Hepatocyte (in vitro differentiated cells): ENCODE measurements at regions not wholly inside any gene's neighbourhood (a gene's known extent, or its start where the extent isn't known, plus 50 kb on each side); places are given as distances from the start of the nearest gene placed in this dataset.

Experiments
- DNase-seq: peaks from one replicate; pipeline ENCODE4 v3.0.0-alpha.2; 2016; ENCODE audit warnings: low spot score
- H2AFZ ChIP-seq: fragments of 200-600 bp; sonication (generic); 2 replicates; pipeline ENCODE4 v1.6.0; 2016; ENCODE audit warnings: antibody characterized with exemption, mild to moderate bottlenecking
- H3K27ac ChIP-seq: fragments of 200-600 bp; sonication (generic); 2 replicates; pipeline ENCODE4 v1.5.1; 2016; ENCODE audit warnings: mild to moderate bottlenecking
- H3K27me3 ChIP-seq: fragments of 200-600 bp; sonication (generic); 2 replicates; pipeline ENCODE4 v1.6.1; 2016
- H3K36me3 ChIP-seq: fragments of 200-600 bp; sonication (generic); replicated peaks from 2 replicates; pipeline ENCODE4 v1.5.1; 2016; ENCODE audit warnings: low read depth; ENCODE audit not compliant: insufficient read depth
- H3K4me1 ChIP-seq: fragments of 200-600 bp; sonication (generic); 2 replicates; pipeline ENCODE4 v1.5.1; 2016; ENCODE audit warnings: mild to moderate bottlenecking, moderate library complexity; ENCODE audit not compliant: insufficient read depth
- H3K4me2 ChIP-seq: fragments of 200-600 bp; sonication (generic); 2 replicates; pipeline ENCODE4 v1.6.0; 2016
- H3K4me3 ChIP-seq: fragments of 200-600 bp; sonication (generic); 2 replicates; pipeline ENCODE4 v1.5.1; 2016; ENCODE audit warnings: mild to moderate bottlenecking
- H3K79me2 ChIP-seq: fragments of 200-600 bp; sonication (generic); 2 replicates; pipeline ENCODE4 v1.6.0; 2017; ENCODE audit warnings: mild to moderate bottlenecking
- H3K9me2 ChIP-seq: fragments of 200-600 bp; sonication (generic); replicated peaks from 2 replicates; pipeline ENCODE4 v1.6.0; 2017; ENCODE audit warnings: mild to moderate bottlenecking; ENCODE audit not compliant: insufficient read depth
- H3K9me3 ChIP-seq: fragments of 200-600 bp; sonication (generic); 2 replicates; pipeline ENCODE4 v1.5.1; 2016; ENCODE audit warnings: low read depth, mild to moderate bottlenecking
- H4K20me1 ChIP-seq: fragments of 200-600 bp; sonication (generic); 2 replicates; pipeline ENCODE4 v1.6.0; 2016; ENCODE audit warnings: mild to moderate bottlenecking; ENCODE audit not compliant: insufficient read depth, poor library complexity, severe bottlenecking
- CTCF ChIP-seq: fragments of 200-600 bp; sonication (generic); IDR thresholded peaks from 2 replicates; pipeline ENCODE4 v1.5.1; 2016; ENCODE audit warnings: antibody characterized with exemption, mild to moderate bottlenecking; ENCODE audit not compliant: poor library complexity
- EZH2 ChIP-seq: fragments of 200-600 bp; sonication (generic); IDR thresholded peaks from 2 replicates; pipeline ENCODE4 v1.6.1; 2016; ENCODE audit warnings: antibody characterized with exemption, mild to moderate bottlenecking, borderline replicate concordance
- EZH2phosphoT487 ChIP-seq: fragments of 200-600 bp; sonication (generic); IDR thresholded peaks from one replicate; pipeline ENCODE4 v1.6.1; 2018; ENCODE audit warnings: antibody characterized with exemption, mild to moderate bottlenecking, low read depth, moderate library complexity; ENCODE audit not compliant: unreplicated experiment, severe bottlenecking
- whole genome bisulfite sequencing: methylation state at CpG from one replicate; pipeline ENCODE4 v1.1.6; 2016; ENCODE audit warnings: low lambda C conversion rate; ENCODE audit errors: missing lambda C conversion rate; 5-methylcytosine and 5-hydroxymethylcytosine counted together

DNA sequence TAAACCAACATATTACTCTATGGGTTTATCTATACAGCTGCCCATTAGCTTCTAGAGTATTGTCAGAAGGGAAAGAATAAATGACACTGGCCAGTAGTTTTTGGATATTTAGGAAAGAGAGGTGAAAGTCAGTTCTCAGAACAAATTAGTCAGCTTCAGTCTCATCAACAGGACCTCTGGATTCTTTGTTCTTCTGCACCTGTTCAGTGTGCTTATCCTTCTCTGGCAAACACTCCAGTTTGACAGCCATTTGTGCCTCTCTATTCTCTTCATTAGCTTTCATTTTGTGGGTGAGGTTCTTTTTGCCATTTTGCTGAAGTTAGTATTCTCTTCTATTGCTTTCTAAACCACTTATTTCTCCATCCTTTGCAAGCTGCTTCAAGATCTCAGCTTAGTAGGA is 107.0 kb downstream of the PCDH18 start:
- DNase-seq: no peak
- Histone ChIP-seq H3K9me2 (no peaks in the 10 kb centered on the region), H3K4me2 (no peak overlapping the region), H3K9me3 (no peaks in the 10 kb centered on the region), H3K4me3 (no peak overlapping the region), H4K20me1 (no peaks in the 10 kb centered on the region), H3K4me1 (no peaks in the 10 kb centered on the region), H3K36me3 (no peaks in the 10 kb centered on the region), H3K27ac (no peak overlapping the region), H3K27me3 (no peaks in the 10 kb centered on the region), H3K79me2 (no peaks in the 10 kb centered on the region), H2AFZ (no peak overlapping the region)
- TF ChIP-seq EZH2 (no peak), EZH2phosphoT487 (no peak), CTCF (no peak)

- H3K27me3 ChIP-seq: no peaks in the 10 kb centered on the region
- H3K79me2 ChIP-seq: no peaks in the 10 kb centered on the region
- no peak overlapping the region for H3K4me2 ChIP-seq
- TF ChIP-seq EZH2 (no peak), CTCF (no peak), EZH2phosphoT487 (no peak)
- no peak overlapping the region for H3K4me3 ChIP-seq
- H3K4me1 ChIP-seq: no peaks in the 10 kb centered on the region
- no peak overlapping the region for H3K27ac ChIP-seq
- H3K9me2 ChIP-seq: no peaks in the 10 kb centered on the region
- no peak overlapping the region for H2AFZ ChIP-seq
- WGBS: 95% methylated on average over 2 of the region's 2 CpGs
- H4K20me1 ChIP-seq: no peaks in the 10 kb centered on the region
- no peak for DNase-seq
- H3K9me3 ChIP-seq: no peaks in the 10 kb centered on the region
- no peaks in the 10 kb centered on the region for H3K36me3 ChIP-seq
Observed at GRCh38 chr4:137422666-137423065, 109.6 kb downstream of the PCDH18 start.

DNA sequence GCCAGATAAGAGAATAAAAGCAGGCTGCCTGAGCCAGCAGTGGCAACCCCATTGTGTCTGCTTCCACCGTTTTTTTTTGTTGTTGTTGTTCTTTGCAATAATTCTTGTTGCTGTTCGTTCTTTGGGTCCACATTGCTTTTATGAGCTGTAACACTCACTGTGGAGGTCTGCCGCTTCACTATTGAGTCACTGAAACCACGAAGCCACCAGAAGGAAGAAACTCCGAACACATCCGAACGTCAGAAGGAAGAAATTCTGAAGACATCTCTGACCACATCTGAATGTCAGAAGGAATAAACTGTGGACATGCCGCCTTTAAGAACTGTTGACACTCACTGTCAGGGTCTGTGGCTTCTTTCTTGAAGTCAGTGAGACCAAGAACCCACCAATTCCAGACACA is 110.5 kb downstream of the PCDH18 start:
- H3K36me3 ChIP-seq: no peaks in the 10 kb centered on the region
- H3K27me3 ChIP-seq: no peaks in the 10 kb centered on the region
- H3K27ac ChIP-seq: no peak overlapping the region
- no peaks in the 10 kb centered on the region for H3K4me1 ChIP-seq
- TF ChIP-seq CTCF (no peak), EZH2 (no peak)
- DNase-seq: no peak
- H3K79me2 ChIP-seq: no peaks in the 10 kb centered on the region
- H3K4me3 ChIP-seq: no peak overlapping the region
- no peaks in the 10 kb centered on the region for H3K9me2 ChIP-seq
- H4K20me1 ChIP-seq: no peaks in the 10 kb centered on the region
- H2AFZ ChIP-seq: no peak overlapping the region
- H3K4me2 ChIP-seq: no peak overlapping the region
- WGBS: 86% methylated on average over 8 of the region's 8 CpGs
- H3K9me3 ChIP-seq: no peaks in the 10 kb centered on the region

- no peaks in the 10 kb centered on the region for H3K27me3 ChIP-seq
- H4K20me1 ChIP-seq: no peaks in the 10 kb centered on the region
- H3K9me3 ChIP-seq: no peaks in the 10 kb centered on the region
- no peaks in the 10 kb centered on the region for H3K79me2 ChIP-seq
- no peak overlapping the region for H3K4me2 ChIP-seq
- TF ChIP-seq EZH2phosphoT487 (no peak), EZH2 (no peak), CTCF (no peak)
- no peaks in the 10 kb centered on the region for H3K36me3 ChIP-seq
- no peaks in the 10 kb centered on the region for H3K9me2 ChIP-seq
- DNase-seq: no peak
- no peak overlapping the region for H3K27ac ChIP-seq
- H2AFZ ChIP-seq: no peak overlapping the region
- no peaks in the 10 kb centered on the region for H3K4me1 ChIP-seq
- H3K4me3 ChIP-seq: no peak overlapping the region
- 93% methylated on average over 33 of the region's 43 CpGs for WGBS
Observed at GRCh38 chr4:137420901-137421396, 111.3 kb downstream of the PCDH18 start.
